Spleen (tissue), 11 donors: ENCODE measurements at regions not wholly inside any gene's neighbourhood (a gene's known extent, or its start where the extent isn't known, plus 50 kb on each side); places are given as distances from the start of the nearest gene placed in this dataset.

Experiments
- DNase-seq: peaks from one replicate; pipeline ENCODE4 v3.0.0-alpha.2; 2020
- H3K27ac ChIP-seq, 8 donors: fragments of 200-600 bp; sonication (generic) in 7 of 8; 1 replicate in 4 of 8; 2 replicates in 4 of 8; pipeline versions ENCODE4 v1.5.0 to v1.8.0; 2016 to 2021; ENCODE audit warnings: inconsistent platforms in 4 of 8, mild to moderate bottlenecking in 4 of 8, moderate library complexity in 1 of 8
- H3K27me3 ChIP-seq, 7 donors: fragments of 200-600 bp; sonication (generic) in 6 of 7; replicated peaks in 1 of 7; 1 replicate in 4 of 7; 2 replicates in 3 of 7; pipeline versions ENCODE4 v1.5.0 to v1.8.0; 2016 to 2021; ENCODE audit warnings: inconsistent platforms in 3 of 7, mild to moderate bottlenecking in 1 of 7
- H3K36me3 ChIP-seq, 6 donors: fragments of 200-600 bp; sonication (generic) in 5 of 6; 1 replicate in 4 of 6; 2 replicates in 2 of 6; pipeline versions ENCODE4 v1.5.0 to v1.8.0; 2016 to 2021; ENCODE audit warnings: inconsistent platforms in 2 of 6
- H3K4me1 ChIP-seq, 6 donors: fragments of 200-600 bp; sonication (generic) in 5 of 6; 1 replicate in 3 of 6; 2 replicates in 3 of 6; pipeline versions ENCODE4 v1.5.0 to v1.8.0; 2016 to 2021; ENCODE audit warnings: inconsistent platforms in 3 of 6
- H3K4me3 ChIP-seq, 8 donors: fragments of 200-600 bp; sonication (generic) in 7 of 8; 1 replicate in 4 of 8; 2 replicates in 4 of 8; pipeline versions ENCODE4 v1.5.0 to v1.8.0; 2016 to 2021; ENCODE audit warnings: inconsistent platforms in 4 of 8, mild to moderate bottlenecking in 4 of 8, moderate library complexity in 2 of 8
- H3K9me3 ChIP-seq, 8 donors: fragments of 200-600 bp; sonication (generic) in 7 of 8; 1 replicate in 4 of 8; 2 replicates in 4 of 8; pipeline versions ENCODE4 v1.5.0 to v1.8.0; 2016 to 2021; ENCODE audit warnings: inconsistent platforms in 4 of 8
- POLR2A ChIP-seq, 3 donors: fragments of 450-650 bp; IDR thresholded peaks; one replicate each; pipeline ENCODE4 v1.5.1; 2017; ENCODE audit warnings: antibody characterized with exemption in 3 of 3, mild to moderate bottlenecking in 1 of 3
- POLR2AphosphoS5 ChIP-seq, 3 donors: sonication (generic); formaldehyde crosslinking; IDR thresholded peaks; one replicate each; pipeline ENCODE4 v1.5.1; 2017; ENCODE audit warnings: antibody characterized with exemption in 3 of 3
- WGBS, 5 donors: extraction: QIAGEN DNeasy Blood & Tissue Kit in 3 of 5; methylation state at CpG; one replicate each; pipeline versions ENCODE4 v1.1.5 to v1.1.7; 2013 to 2018; 5-methylcytosine and 5-hydroxymethylcytosine counted together
- intact Hi-C: fragments of 100-400 bp; cut with DNase I; formaldehyde crosslinking; loops from one replicate; pipeline ENCODE4 v1.15.0; 2023; ENCODE audit warnings: low total_unique reads
- TF ChIP-seq, protein P1 (sequence below), 11 experiments: fragments of 200-600 bp in 7 of 11; fragments of 450-650 bp in 4 of 11; sonication (generic) in 4 of 11; IDR thresholded peaks in 8 of 11; conservative IDR thresholded peaks in 3 of 11; 1 replicate in 7 of 11; 2 replicates in 4 of 11; pipeline versions ENCODE4 v1.4.0 to v1.8.0; 2016 to 2021; ENCODE audit warnings: antibody characterized with exemption in 11 of 11, inconsistent platforms in 4 of 11, mild to moderate bottlenecking in 1 of 11
- donor health status: healthy with polysubstance abuse.
- donor health status: DM: no; HTN: no; CAD: no; lungs with moderate emphysema.
- donor health status: DM: no; HTN: no; CAD: no.
- donor health status: Bipolar disorder and iron deficiency.
- donor health status: healthy.
- donor health status: DM: no; HTN: no; CAD: no.
- donor health status: DM: yes; HTN: yes; CAD: no.

DNA sequence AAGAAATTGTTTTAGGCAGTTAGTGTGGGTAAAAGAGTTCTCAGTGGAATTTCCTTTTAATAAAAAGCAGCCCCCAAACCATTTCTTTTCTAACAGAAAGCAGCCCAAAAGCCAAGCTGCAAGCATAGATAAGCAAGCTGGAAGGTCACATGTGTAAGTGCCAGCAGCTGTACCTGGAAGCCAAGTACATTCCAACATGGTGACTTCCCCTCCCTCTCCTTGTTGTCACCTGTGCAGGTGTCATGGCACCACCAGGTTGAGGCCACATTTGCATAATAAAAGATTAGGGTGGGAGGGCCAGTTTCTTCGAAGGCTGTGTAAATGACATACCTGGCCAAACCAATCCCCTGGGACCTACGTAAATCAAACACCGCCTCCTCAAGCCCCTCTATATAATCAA, 240.3 kb upstream of the RAB4A start:
- H3K27ac ChIP-seq = peak overlapping the region in 2 of 8 donors; percentile 64 to 76
- peaks cover 0 to 90% (median 61%) of the 10 kb centered on the region in 6 donors for H3K4me1 ChIP-seq
- DNase-seq = no peak
- intact Hi-C loops = no loop called here
- no peaks in the 10 kb centered on the region for H3K36me3 ChIP-seq
- WGBS, 5 donors = 77 to 89% (median 85%) methylated on average over 3 of the region's 3 CpGs
- no peak overlapping the region for H3K4me3 ChIP-seq
- TF ChIP-seq, protein P1, sequence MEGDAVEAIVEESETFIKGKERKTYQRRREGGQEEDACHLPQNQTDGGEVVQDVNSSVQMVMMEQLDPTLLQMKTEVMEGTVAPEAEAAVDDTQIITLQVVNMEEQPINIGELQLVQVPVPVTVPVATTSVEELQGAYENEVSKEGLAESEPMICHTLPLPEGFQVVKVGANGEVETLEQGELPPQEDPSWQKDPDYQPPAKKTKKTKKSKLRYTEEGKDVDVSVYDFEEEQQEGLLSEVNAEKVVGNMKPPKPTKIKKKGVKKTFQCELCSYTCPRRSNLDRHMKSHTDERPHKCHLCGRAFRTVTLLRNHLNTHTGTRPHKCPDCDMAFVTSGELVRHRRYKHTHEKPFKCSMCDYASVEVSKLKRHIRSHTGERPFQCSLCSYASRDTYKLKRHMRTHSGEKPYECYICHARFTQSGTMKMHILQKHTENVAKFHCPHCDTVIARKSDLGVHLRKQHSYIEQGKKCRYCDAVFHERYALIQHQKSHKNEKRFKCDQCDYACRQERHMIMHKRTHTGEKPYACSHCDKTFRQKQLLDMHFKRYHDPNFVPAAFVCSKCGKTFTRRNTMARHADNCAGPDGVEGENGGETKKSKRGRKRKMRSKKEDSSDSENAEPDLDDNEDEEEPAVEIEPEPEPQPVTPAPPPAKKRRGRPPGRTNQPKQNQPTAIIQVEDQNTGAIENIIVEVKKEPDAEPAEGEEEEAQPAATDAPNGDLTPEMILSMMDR (IDR thresholded peaks at IDR 0.05 in 8 of 11, conservative IDR thresholded peaks at IDR 0.05 in 3 of 11) = no peak
- TF ChIP-seq POLR2A (IDR thresholded peaks at IDR 0.05) = no peak
- TF ChIP-seq POLR2AphosphoS5 (IDR thresholded peaks at IDR 0.05) = no peak
- no peaks in the 10 kb centered on the region for H3K27me3 ChIP-seq
- no peaks in the 10 kb centered on the region for H3K9me3 ChIP-seq

DNA sequence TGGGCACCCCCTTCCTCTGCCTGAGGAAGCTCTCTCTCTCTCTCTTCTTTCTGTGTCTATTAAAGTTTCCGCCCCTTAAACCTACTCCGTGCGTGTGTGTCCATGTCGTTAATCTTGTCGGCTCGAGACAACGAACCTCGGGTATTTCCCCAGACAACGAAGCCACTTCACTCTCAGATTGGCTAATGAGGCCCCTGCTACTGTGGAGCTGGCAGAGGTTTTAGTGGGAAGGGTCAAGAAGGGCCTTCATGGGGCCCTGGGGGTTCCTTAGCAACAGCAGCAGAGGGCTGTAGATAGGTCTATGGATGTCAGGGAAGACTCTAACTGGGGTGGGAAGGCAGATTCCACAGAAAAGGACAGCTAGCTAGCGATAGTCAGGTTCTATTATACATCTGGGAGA, 239.8 kb upstream of the RAB4A start:
- intact Hi-C loops = no loop called here
- Histone ChIP-seq H3K36me3 (no peaks in the 10 kb centered on the region), H3K4me1 (peaks cover 0 to 91% (median 65%) of the 10 kb centered on the region in 6 donors), H3K27me3 (no peaks in the 10 kb centered on the region), H3K9me3 (no peaks in the 10 kb centered on the region), H3K27ac (peak overlapping the region in 4 of 8 donors; percentile 64 to 76 (median 72)), H3K4me3 (no peak overlapping the region)
- TF ChIP-seq, protein P1 (IDR thresholded peaks at IDR 0.05 in 8 of 11, conservative IDR thresholded peaks at IDR 0.05 in 3 of 11) = no peak
- TF ChIP-seq POLR2AphosphoS5 (IDR thresholded peaks at IDR 0.05) = no peak
- TF ChIP-seq POLR2A (IDR thresholded peaks at IDR 0.05) = no peak
- WGBS, 5 donors = 38 to 67% (median 60%) methylated on average over 10 of the region's 10 CpGs
- DNase-seq = no peak

DNA sequence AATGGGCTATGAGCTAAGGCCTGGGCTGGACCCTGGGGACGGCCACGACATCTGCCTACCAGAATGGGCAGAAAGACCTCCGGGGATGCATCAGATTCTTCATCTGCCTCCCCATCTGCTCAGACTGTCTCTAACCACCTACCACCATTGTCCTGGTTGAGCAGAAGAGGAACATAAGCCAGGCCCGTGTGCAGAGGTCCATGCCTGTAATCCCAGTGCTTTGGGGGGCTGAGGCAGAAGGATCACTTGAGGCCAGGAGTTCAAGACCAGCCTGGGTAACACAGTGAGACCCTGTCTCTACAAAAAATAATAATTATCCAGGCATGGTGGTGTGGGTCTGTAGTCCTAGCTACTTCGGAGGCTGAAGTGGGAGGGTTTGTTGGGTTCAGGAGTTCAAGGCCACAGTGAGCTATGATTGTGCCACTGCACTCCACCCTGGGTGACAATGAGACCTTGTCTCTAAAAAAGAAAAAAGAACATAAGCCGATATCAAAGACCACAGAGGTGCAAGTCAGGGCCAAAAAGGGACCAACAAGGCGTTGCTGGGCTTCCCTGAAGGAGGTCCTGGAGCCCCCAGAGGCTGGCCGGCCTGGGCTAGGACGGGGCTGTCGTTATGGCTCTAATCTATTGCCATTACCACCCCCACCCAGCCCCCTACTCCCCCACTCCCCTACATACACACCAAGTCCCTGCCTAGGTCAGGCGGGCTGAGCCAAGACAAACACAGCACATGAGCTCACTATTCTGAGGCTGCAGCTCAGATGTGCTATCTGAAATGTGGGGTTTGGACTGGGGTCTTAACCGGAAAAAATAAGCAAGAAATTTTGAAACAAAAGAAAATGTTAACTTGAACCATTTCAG, 239.2 kb upstream of the RAB4A start:
- Histone ChIP-seq H3K4me3 (no peak overlapping the region), H3K27ac (peak overlapping the region in 7 of 8 donors; percentile 4 to 76 (median 71)), H3K4me1 (peaks cover 0 to 91% (median 69%) of the 10 kb centered on the region in 6 donors), H3K27me3 (no peaks in the 10 kb centered on the region), H3K9me3 (no peaks in the 10 kb centered on the region), H3K36me3 (no peaks in the 10 kb centered on the region)
- TF ChIP-seq POLR2AphosphoS5 (IDR thresholded peaks at IDR 0.05) (no peak), POLR2A (IDR thresholded peaks at IDR 0.05) (no peak)
- TF ChIP-seq, protein P1 (IDR thresholded peaks at IDR 0.05 in 8 of 11, conservative IDR thresholded peaks at IDR 0.05 in 3 of 11) = no peak
- 74 to 84% (median 82%) methylated on average over 12 of the region's 12 CpGs for WGBS, 5 donors
- intact Hi-C loops = no loop called here
- DNase-seq = no peak

DNA sequence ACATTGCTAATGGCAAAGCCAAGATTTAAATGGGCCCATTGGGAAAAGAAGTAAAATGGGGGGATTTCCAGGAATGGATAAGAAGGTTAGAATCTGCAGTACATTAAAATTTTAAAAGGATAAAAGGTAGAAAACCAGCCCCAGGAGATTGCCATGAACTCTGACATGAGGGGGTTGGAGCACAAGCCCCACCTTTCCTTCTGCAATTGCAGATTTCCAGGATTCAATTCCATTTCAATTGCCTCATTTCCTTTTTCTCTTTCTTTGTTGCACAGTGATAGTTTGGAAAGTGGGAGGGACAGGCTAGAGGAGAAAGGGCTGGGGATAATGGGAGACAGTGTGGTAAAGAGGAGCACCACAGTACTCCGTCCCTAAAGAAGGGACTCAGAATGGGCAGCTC, 238.5 kb upstream of the RAB4A start:
- TF ChIP-seq POLR2AphosphoS5 (IDR thresholded peaks at IDR 0.05) = peak in 1 of 3 donors; percentile 12
- TF ChIP-seq, protein P1 (IDR thresholded peaks at IDR 0.05 in 8 of 11, conservative IDR thresholded peaks at IDR 0.05 in 3 of 11) = no peak
- no peaks in the 10 kb centered on the region for H3K36me3 ChIP-seq
- no peaks in the 10 kb centered on the region for H3K27me3 ChIP-seq
- DNase-seq = no peak
- peaks cover 0 to 86% (median 64%) of the 10 kb centered on the region in 6 donors for H3K4me1 ChIP-seq
- H3K9me3 ChIP-seq = no peaks in the 10 kb centered on the region
- 64 to 74% (median 71%) methylated on average over 1 of the region's 1 CpG for WGBS, 5 donors
- intact Hi-C loops = no loop called here
- peak overlapping the region in 7 of 8 donors; percentile 55 to 76 (median 71) for H3K27ac ChIP-seq
- H3K4me3 ChIP-seq = no peak overlapping the region
